Upper lobe of left lung (tissue), 4 donors: ENCODE measurements at regions not wholly inside any gene's neighbourhood (a gene's known extent, or its start where the extent isn't known, plus 50 kb on each side); places are given as distances from the start of the nearest gene placed in this dataset.

Source experiments
- EP300 ChIP-seq, 4 donors: sonication (generic); formaldehyde crosslinking; IDR thresholded peaks; one replicate each; pipeline ENCODE4 v1.5.1; 2017; ENCODE audit warnings: antibody characterized with exemption in 4 of 4, control low read depth in 2 of 4
- POLR2A ChIP-seq, 4 donors: fragments of 450-650 bp; IDR thresholded peaks; one replicate each; pipeline ENCODE4 v1.5.1; 2016 to 2017; ENCODE audit warnings: antibody characterized with exemption in 4 of 4, mild to moderate bottlenecking in 2 of 4
- POLR2AphosphoS5 ChIP-seq, 2 donors: sonication (generic); formaldehyde crosslinking; IDR thresholded peaks; one replicate each; pipeline ENCODE4 v1.5.1; 2017; ENCODE audit warnings: antibody characterized with exemption in 2 of 2
- TF ChIP-seq, protein P1 (sequence below), 6 experiments: fragments of 450-650 bp in 4 of 6; fragments of 200-600 bp in 2 of 6; sonication (generic) in 2 of 6; IDR thresholded peaks; one replicate each; pipeline ENCODE4 v1.5.1; 2016 to 2019; ENCODE audit warnings: antibody characterized with exemption in 6 of 6

DNA sequence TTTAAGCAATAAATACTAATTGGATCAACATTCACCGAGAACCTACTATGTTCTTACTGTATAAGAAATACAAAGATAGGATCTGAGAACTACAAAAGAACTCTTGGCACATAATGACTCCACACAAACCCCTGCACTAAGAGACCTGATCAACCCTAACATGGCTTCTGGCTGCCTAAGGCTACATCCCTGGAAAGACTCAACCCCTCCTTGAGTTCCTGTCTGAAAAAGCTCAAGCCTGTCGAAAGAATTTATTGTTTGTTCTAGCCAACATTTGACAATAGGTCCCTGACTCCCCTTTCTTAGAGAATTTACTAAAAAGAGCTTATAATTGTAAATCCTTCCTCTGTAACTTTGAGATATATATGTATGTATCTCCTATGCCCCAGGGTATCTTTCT lies 125.3 kb upstream of the SGCE start:
- TF ChIP-seq, protein P1, sequence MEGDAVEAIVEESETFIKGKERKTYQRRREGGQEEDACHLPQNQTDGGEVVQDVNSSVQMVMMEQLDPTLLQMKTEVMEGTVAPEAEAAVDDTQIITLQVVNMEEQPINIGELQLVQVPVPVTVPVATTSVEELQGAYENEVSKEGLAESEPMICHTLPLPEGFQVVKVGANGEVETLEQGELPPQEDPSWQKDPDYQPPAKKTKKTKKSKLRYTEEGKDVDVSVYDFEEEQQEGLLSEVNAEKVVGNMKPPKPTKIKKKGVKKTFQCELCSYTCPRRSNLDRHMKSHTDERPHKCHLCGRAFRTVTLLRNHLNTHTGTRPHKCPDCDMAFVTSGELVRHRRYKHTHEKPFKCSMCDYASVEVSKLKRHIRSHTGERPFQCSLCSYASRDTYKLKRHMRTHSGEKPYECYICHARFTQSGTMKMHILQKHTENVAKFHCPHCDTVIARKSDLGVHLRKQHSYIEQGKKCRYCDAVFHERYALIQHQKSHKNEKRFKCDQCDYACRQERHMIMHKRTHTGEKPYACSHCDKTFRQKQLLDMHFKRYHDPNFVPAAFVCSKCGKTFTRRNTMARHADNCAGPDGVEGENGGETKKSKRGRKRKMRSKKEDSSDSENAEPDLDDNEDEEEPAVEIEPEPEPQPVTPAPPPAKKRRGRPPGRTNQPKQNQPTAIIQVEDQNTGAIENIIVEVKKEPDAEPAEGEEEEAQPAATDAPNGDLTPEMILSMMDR (IDR thresholded peaks at IDR 0.05): no peak
- no peak for TF ChIP-seq POLR2AphosphoS5 (IDR thresholded peaks at IDR 0.05)
- no peak for TF ChIP-seq POLR2A (IDR thresholded peaks at IDR 0.05)
- TF ChIP-seq EP300 (IDR thresholded peaks at IDR 0.05): no peak
